HG02870 (cell line): ENCODE measurements at regions not wholly inside any gene's neighbourhood (a gene's known extent, or its start where the extent isn't known, plus 50 kb on each side); places are given as distances from the start of the nearest gene placed in this dataset.
"Not testable (repeated sequence)": the region's sequence is repeated elsewhere in the genome, so short reads cannot be mapped to it uniquely, and the experiment has no call there.

Experiments
- ATAC-seq: cut with Tn5 transposase; IDR thresholded peaks from one replicate; pipeline ENCODE4 v1.9.1; 2021; ENCODE audit warnings: mild to moderate bottlenecking, moderate library complexity; ENCODE audit not compliant: unreplicated experiment

DNA sequence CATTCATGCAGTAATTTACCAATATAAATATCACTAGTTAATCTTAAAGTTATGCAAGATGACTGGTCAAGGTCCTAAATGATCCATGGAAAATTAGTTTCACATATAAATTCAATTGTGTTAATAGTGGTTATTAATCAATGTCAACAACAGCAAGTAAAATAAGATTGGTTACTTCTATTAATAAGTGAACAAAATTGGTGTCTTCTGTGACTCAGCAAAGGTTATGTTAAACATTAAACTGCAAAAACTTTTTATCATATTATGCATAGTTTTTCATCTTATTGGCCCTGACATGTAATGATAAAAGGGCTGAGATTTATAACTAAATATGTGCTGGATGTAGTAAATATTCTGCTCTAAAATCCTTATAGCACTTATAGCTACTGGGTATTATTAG, 359.0 kb upstream of the UBE2E3 start:
- no peak for ATAC-seq

DNA sequence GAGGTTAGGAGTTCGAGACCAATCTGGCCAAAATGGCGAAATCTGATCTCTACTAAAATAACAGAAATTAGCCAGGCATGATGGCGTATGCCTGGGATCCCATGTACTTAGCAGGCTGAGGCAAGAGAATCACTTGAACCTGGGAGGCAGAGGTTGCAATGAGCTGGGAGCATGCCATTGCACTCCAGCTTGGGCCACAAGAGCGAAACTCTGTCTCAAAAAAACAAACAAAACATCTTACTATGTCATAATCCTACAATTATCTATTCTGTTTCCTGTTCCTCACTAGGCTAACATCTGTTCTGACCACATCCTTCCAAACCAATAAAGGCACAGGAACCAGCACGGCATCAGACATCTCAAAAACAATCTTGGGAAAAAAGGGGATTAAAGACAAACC, 361.8 kb upstream of the UBE2E3 start:
- no peak for ATAC-seq

DNA sequence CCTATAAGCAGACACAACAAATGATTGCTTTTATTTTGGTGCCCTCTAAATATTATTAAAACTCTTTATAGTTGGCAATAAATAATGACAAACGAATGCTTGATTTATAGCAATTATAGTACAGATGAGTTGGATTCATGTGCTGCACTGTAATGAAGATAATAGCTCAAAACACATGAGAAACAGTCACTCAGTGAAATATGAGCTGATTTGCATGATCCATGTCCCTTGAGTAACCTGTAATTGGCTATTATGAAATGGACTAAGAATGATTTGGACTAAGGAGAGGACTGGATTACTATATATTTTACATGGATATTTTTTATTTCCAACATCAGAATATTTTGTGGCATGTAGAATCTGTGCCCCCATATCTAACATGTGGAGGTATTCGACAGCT, 365.6 kb upstream of the UBE2E3 start:
- ATAC-seq = no peak

DNA sequence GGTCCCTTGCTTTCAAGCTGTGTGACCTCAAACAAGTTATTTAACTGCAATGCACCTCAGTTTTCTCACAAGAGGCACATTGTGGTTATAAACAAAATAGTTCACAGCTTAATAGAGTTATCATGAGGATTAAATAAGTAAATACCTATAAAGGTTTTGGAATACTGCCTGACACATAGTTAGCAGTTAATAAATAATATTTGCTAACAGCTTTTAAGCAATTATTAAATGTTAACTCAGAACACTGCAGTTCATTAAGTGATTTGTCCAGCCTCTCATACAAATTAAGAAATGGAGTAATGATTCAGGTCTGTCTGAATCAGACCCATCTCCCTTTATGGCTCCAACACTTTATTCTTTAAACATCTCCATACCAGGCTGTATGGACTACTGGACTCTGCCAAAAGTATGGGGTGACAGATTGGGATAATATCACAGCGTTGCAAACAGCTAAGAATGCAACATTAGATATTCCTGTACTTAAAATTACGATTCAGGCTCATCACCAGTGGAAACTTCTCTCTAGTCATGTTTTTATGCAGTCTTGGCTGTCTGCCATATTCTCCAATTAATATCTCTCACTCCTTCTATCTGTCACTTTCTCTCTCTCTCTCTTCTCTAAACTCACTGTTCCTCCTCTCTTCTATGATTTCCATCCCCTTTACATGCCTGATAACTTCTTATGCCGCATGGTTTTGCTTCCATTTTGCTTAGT, 370.6 kb upstream of the UBE2E3 start:
- no peak for ATAC-seq

DNA sequence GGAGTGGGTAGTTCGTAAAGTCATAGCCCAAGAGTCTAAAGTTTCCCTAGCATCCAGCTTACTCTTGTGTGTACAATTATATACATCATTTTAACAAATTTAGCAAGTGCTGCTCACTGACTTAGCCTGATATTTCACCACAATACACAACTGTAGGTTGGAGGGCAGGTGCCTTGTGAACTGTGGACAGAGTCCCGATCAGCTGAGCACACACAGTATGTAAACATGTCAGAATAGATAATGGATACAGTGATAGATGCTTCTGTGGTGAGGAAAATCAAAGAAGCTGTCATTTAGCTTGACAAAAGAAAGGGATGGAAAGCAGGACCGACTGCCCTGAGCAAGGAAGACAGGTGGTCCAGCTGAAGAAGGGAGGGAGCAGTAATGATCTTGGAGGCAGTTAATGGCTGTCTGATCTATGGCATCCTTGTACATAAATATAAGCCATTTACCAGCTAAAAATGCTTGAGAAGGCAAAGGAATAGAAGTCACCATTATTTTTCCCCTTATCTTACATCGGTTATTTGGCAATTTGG, 372.8 kb upstream of the UBE2E3 start:
- no peak for ATAC-seq

DNA sequence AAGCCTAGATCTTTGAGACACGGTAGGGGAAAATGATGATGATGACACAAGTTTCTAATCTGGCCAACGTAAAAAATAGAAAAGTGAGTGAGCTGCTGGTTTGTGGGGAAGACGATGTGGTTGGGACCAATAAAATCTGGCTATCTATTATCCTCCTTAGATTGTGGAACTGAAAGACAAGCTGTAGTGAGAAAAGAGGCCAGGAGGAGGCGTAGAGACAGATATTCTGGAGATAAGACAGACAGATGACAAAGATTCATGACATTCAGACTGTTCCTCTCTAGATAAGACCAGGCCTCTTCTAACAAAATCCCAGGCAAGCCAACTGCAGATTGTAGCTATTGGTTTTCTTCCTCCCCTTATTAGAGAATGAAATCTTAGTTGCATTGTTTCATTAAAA, 376.3 kb upstream of the UBE2E3 start:
- peak; percentile 63 for ATAC-seq

DNA sequence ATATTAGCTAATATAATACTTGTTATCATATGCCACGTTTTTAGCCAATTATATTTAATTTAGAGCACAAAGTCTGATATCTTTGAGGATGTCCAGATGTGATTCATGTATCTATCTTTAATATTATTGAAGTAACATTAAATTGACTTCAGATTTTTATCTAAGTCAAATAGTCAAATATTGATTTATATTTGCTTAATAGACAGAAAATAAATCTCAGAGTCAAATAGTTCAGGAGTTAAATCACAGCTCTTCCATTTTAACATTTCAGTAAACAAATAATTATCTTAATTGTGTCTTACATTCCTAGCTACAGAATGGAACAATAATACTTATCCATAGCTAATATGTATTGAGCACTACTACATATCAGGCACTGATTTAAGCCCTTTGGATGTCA, 379.4 kb upstream of the UBE2E3 start:
- no peak for ATAC-seq

DNA sequence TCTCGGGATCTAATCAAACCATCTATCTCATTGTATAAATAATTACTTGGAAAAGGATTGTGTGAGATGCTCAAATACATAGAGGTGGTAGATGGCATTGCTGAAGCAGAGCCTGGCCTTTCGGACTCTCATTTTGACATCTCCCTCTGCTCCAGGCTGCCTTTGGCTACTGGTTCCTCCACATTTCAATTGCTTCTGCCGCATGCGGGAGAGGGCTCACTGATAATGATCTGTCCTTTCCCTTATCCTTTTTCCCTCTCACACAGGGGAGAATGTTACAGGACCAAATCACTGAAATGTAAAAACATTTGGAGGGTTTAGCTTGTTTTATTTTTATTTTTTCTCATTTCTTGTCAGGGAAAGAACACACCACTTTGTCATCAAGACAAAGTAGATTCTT, 380.6 kb upstream of the UBE2E3 start:
- no peak for ATAC-seq

DNA sequence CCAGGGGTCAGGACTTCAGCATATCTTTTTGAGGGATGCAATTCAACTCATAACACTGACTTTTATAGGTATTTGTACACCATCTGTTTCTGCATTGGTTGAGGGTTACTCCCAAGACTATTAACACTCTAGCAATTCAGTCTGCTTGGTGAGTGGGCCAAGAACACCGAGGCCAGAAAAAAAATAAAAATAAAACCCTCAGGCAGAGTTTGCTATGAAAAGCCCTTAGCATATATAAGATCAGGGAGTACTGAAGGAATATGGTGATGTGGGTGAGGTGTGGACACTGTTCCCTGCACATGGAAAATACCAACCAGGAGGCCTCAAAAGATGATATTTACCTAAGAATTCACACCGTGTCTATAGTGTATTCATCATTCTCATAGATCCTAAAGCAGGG, 383.2 kb upstream of the UBE2E3 start:
- ATAC-seq = no peak

DNA sequence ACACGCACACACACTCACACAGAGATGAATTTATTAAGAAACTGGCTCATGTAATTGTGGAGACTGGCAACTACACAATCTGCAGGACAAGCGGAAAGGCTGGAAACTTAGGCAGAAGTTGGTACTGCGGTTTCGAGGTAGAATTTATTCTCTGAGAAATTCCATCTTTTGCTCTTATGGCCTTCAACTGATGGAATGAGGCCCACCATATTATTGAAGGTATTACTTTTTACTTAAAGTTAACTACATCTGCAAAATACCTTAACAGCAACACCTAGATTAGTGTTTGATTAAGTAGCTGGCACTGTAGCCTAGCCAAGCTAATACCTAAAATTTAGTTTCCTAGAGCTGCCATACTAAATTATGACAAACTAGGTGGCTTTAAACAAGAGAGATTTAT, 384.0 kb upstream of the UBE2E3 start:
- no peak for ATAC-seq

DNA sequence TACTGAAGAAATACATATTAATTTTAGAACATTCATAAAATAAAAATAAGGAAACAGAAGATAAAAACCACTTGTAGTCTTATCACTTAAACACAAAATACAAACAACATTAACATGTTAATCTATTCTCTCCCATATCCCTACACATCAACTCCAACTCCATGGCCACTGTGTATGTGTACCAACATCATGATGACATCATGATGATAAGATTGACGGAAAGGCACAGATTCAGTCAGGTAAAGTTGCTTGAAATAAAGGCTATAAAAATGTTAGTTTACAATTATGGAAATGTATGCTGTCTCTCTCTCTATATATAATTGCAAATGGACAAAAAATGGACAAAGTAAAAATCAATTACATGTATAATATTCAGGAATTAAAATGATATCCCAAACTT, 388.5 kb upstream of the UBE2E3 start:
- no peak for ATAC-seq

DNA sequence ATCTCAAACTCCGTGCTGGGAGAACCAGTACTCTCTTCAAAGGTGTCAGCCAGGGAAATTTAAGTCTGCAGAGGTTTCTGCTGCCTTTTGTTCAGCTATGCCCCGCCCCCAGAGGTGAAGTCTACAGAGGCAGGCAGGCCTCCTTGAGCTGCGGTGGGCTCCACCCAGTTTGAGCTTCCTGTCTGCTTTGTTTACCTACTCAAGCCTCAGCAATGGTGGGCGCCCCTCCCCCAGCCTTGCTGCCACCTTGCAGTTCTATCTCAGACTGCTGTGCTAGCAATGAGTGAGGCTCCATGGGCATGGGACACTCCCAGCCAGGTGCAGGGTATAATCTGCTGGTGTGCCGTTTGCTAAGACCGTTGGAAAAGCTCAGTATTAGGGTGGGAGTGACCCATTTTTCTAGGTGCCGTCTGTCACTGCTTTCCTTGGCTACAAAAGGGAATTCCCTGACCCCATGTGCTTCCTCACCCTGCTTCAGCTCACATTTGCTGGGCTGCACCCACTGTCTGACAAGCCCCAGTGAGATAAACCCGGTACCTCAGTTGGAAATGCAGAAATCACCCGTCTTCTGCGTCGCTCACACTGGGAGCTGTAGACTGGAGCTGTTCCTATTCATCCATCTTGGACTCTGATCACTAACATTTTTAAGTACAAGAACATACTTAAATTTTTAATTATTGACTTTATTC, 389.2 kb upstream of the UBE2E3 start:
- not testable (repeated sequence) for ATAC-seq

DNA sequence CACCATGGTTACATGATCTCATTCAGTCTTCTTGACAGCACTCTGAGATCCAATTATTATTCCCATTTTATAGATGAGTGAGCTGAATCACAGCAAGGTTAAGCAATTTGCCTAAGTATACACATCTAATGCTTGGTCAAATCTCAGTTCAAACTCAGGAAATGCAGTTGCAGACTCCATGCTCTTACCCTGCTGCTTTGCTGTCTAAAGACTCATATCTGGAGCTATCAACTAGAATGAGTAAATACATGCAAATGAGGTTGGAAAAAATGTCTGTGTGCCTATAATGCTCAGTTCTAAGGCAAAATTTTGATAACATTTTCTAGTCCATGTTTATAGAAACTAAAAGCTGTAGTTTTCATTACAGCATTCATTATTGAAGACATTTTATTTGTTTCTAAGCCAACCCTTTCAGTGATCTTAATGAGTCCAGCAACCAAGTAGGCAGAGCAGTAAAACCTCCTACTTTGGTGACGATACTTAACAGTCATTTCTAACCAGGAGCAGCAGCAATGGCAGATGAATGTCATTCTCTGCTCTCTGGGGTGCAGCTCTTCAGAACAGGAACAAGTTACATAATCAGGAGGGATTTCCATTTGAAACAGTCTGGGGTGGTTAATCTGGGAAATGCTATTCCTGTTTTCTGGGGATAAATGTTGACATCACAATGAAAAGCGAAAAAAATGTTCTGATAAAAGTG, 396.8 kb upstream of the UBE2E3 start:
- peak; percentile 65 for ATAC-seq

DNA sequence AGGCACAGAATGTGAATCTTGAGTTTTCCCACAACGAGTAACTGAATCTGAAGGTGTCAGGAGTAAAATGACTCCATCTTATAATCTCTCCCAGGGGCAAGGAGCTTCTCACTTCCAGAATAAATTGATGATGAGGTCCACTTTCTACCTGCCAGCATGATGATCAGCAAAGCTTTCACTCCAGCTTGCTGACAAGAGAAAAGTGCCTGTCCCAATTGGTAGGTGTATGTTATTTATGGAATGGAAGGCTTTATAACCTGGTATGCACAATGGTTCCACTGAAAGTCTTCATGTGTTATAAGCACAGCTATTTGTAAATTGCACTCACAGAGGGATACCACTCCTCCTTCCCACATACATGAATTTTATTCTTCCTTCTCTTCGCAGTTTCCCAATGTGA, 401.0 kb upstream of the UBE2E3 start:
- no peak for ATAC-seq

DNA sequence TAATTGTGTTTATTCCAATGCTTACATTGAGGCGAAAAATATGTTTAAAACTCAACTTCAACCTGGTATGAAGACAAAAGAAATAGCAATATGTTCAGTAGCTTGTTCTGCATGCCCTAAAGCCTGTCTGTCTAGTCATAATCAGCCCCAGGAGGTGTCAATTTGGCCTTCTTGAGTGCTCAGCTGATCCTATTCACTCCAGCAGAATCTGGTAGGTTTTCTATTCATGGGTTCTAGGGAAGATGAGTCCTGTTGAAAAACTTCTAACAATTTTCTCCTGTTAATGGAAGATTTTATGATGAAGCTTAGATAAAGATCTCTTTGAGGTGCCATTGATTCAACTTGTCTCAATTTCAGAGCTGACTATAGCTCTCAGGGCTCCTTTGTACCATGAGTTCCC, 402.0 kb upstream of the UBE2E3 start:
- no peak for ATAC-seq

DNA sequence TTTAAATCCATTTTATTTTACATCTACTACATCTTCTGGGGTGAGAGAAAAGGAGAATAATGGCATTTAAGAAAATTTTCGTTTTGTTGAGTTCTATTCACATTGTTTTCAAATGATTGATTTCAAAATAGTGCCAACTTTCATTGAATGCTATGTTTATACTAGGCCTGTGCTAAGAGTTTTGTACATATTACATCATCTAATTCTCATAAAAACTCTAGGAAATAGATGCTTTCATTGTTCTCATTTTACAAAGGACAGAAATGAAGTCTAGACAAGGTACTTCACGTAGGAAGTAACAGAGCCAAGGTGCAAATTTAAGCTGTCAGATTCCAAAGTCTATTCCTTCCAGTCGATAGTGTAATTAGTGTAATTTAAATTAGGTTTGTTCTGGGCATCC, 402.8 kb upstream of the UBE2E3 start:
- ATAC-seq = no peak

DNA sequence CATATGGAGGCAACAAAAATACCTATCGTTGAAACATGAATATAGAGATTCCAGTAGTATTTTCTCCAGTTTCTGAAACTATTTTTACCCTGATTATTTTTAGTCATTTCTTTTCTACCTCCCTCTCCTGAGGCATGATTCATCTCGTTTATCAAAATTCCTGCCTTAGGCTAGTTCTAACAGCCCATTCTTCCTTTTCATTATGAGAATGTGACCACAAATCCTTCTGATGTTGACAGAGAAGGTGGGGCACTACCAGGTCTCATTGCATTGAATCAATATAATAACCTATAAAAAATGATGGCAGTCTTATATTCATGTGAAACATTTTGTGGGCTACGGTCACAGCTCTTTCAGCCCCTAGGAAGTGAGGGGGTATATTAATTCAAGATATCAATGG, 406.5 kb upstream of the UBE2E3 start:
- ATAC-seq = no peak

DNA sequence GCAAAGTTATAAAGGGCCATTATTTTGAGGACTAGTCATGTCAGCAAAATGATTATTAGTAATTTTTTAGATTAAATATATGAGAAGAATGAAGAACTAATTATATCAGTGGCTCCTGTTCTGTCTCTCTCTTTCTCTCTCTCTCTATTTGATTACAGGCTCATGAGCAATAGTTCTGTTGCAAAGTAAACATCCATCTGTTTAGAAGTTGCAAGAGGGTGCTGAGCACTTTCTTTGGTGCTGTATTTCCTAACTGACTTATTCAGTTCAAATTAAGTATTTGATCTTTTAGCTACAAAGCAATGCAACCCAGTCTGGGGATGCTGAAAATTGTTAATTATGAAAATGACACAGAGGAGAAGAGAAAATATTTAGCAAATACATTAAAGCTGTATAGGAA, 408.1 kb upstream of the UBE2E3 start:
- ATAC-seq = no peak

DNA sequence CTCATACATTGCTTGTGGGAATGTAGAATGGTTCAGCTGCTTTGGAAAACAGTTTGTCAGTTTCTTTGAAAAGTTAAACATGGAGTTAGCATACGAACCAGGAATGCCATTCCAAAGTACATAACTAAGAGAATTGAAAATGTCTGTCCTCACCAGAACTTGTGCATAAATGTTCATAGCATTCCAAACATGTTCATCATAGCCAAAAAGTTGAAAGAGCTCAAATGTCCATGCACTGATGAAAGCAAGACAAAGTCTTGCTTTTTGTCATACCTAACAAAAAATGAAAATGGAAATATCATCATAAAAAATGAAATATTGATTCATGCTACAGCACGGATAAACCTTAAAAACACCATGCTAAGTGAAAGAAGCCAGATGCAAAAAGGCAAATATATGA, 408.8 kb upstream of the UBE2E3 start:
- no peak for ATAC-seq

DNA sequence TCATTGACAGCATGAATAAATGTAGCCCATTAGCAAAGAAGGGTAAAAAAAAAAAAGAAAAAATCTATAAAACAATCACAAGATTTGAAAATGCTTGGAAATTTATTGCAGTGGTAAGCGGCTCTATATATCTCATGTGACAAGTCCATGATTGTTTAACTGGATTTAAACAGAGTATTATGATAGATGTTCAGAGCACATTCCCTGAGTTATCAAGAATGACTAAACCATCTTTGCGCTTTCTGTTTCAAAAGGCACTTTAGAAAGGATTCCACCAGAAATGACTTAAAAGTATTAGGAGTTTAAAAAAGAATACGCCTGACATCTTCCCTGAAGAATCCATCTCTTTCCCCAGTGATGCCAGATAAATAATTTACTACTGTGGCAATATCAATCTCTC, 409.5 kb upstream of the UBE2E3 start:
- ATAC-seq = no peak

DNA sequence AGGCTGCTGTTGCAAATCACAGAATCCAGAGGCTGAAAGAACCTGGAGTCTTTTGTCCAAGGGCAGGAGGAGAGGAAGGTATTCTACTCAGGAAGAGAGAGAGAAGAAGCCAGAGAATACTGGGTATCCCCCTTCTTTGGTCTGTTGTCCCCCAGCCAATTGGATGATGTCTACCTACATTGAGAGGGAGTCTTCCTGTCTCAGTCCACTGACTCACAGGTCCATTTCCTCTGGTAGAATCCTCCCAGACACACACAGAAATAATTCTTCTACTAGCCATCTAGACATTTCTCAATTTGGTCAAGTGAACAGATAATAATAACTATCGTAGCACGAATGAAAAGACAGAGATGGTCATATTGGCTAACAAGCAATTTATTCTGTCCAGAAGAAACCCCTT, 416.4 kb upstream of the UBE2E3 start:
- no peak for ATAC-seq

DNA sequence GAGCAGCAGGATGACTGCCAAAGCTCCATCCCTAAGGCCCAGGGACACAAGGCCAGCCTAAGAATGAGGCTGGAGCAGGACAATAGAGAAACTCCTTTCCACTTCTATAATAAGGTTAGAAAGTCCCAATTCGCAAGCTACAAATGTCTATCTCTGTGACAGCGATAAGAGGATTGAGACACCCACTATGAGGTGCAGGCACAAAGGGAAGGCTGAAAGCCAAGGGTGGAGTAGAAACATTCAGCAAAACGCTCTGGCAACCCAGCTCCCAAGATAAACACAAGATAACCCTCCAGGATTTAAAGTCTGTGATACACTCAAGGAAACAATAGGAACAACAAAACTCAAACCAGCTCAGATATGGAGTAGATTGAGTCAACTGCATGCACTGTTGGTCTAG, 418.0 kb upstream of the UBE2E3 start:
- no peak for ATAC-seq
